CD4-positive, alpha-beta T cell treated with Interleukin-12 subunit alpha and Interleukin-12 subunit beta, for 1 hour (primary cell): ENCODE measurements at regions not wholly inside any gene's neighbourhood (a gene's known extent, or its start where the extent isn't known, plus 50 kb on each side); places are given as distances from the start of the nearest gene placed in this dataset.

Source experiments
- DNase-seq: peaks from one replicate; pipeline ENCODE4 v3.0.0-alpha.2; 2020

GRCh38 chr16:55242667-55243066 is 81.3 kb upstream of the IRX6 start:
- DNase-seq = no peak

- no peak for DNase-seq
These were observed 75.9 kb upstream of the IRX6 start for GRCh38 chr16:55248058-55248457.

- DNase-seq = no peak
These were observed 75.5 kb upstream of the IRX6 start for GRCh38 chr16:55248494-55248893.

GRCh38 chr16:55249361-55249760 is 74.6 kb upstream of the IRX6 start:
- no peak for DNase-seq

- no peak for DNase-seq
These were observed 74.1 kb upstream of the IRX6 start for GRCh38 chr16:55249936-55250335.

GRCh38 chr16:55250701-55251100 is 73.3 kb upstream of the IRX6 start:
- DNase-seq = no peak

- DNase-seq = no peak
These were observed 72.9 kb upstream of the IRX6 start for GRCh38 chr16:55251151-55251550.

- no peak for DNase-seq
These were observed 71.4 kb upstream of the IRX6 start for GRCh38 chr16:55252577-55252976.

GRCh38 chr16:55253987-55254386 is 70.0 kb upstream of the IRX6 start:
- no peak for DNase-seq

GRCh38 chr16:55255733-55256282 is 68.2 kb upstream of the IRX6 start:
- DNase-seq = no peak

GRCh38 chr16:55256412-55257016 is 67.5 kb upstream of the IRX6 start:
- no peak for DNase-seq

- DNase-seq = peak; percentile 27
These were observed 65.9 kb upstream of the IRX6 start for GRCh38 chr16:55257966-55258613.

GRCh38 chr16:55261301-55261700 is 62.7 kb upstream of the IRX6 start:
- DNase-seq = no peak

- DNase-seq = no peak
These were observed 60.4 kb upstream of the IRX6 start for GRCh38 chr16:55263271-55264250.

- DNase-seq = no peak
These were observed 59.1 kb upstream of the IRX6 start for GRCh38 chr16:55264949-55265348.

- DNase-seq = no peak
These were observed 58.1 kb upstream of the IRX6 start for GRCh38 chr16:55265926-55266325.

- no peak for DNase-seq
These were observed 52.0 kb upstream of the IRX6 start for GRCh38 chr16:55271945-55272513.

GRCh38 chr16:55272744-55273143 is 51.3 kb upstream of the IRX6 start:
- DNase-seq = no peak

GRCh38 chr16:55273356-55273755 is 50.6 kb upstream of the IRX6 start:
- DNase-seq = no peak

- no peak for DNase-seq
These were observed 50.0 kb upstream of the IRX6 start for GRCh38 chr16:55273959-55274358.
